HG02870 (cell line): ENCODE measurements at regions not wholly inside any gene's neighbourhood (a gene's known extent, or its start where the extent isn't known, plus 50 kb on each side); places are given as distances from the start of the nearest gene placed in this dataset.

Source experiments
- ATAC-seq: cut with Tn5 transposase; IDR thresholded peaks from one replicate; pipeline ENCODE4 v1.9.1; 2021; ENCODE audit warnings: mild to moderate bottlenecking, moderate library complexity; ENCODE audit not compliant: unreplicated experiment

GRCh38 chr2:861655-862354 is 88.8 kb upstream of the SNTG2 start:
- ATAC-seq = no peak

GRCh38 chr2:860259-860855 is 90.3 kb upstream of the SNTG2 start:
- ATAC-seq = no peak

GRCh38 chr2:858646-859045 is 92.0 kb upstream of the SNTG2 start:
- no peak for ATAC-seq

GRCh38 chr2:857937-858336 is 92.7 kb upstream of the SNTG2 start:
- no peak for ATAC-seq

- no peak for ATAC-seq
Measured at GRCh38 chr2:857081-857480, 93.6 kb upstream of the SNTG2 start.

- ATAC-seq = no peak
Measured at GRCh38 chr2:856456-856855, 94.2 kb upstream of the SNTG2 start.

- ATAC-seq = no peak
Measured at GRCh38 chr2:856041-856440, 94.6 kb upstream of the SNTG2 start.

- ATAC-seq = no peak
Measured at GRCh38 chr2:855177-855576, 95.5 kb upstream of the SNTG2 start.

GRCh38 chr2:854460-854859 is 96.2 kb upstream of the SNTG2 start:
- peak; percentile 47 for ATAC-seq

- ATAC-seq = no peak
Measured at GRCh38 chr2:853203-853870, 97.3 kb upstream of the SNTG2 start.

GRCh38 chr2:852168-852567 is 98.5 kb upstream of the SNTG2 start:
- no peak for ATAC-seq

GRCh38 chr2:851680-852079 is 99.0 kb upstream of the SNTG2 start:
- no peak for ATAC-seq

- no peak for ATAC-seq
Measured at GRCh38 chr2:851078-851477, 99.6 kb upstream of the SNTG2 start.

- ATAC-seq = no peak
Measured at GRCh38 chr2:850429-850828, 100.2 kb upstream of the SNTG2 start.

- no peak for ATAC-seq
Measured at GRCh38 chr2:848099-848498, 102.5 kb upstream of the SNTG2 start.

GRCh38 chr2:847669-848068 is 103.0 kb upstream of the SNTG2 start:
- ATAC-seq = no peak

GRCh38 chr2:844715-845114 is 105.9 kb upstream of the SNTG2 start:
- ATAC-seq = no peak

GRCh38 chr2:842151-842803 is 108.4 kb upstream of the SNTG2 start:
- no peak for ATAC-seq

- ATAC-seq = no peak
Measured at GRCh38 chr2:841036-841435, 109.6 kb upstream of the SNTG2 start.

GRCh38 chr2:834233-834632 is 116.4 kb upstream of the SNTG2 start:
- ATAC-seq = no peak

- ATAC-seq = peak; percentile 86
Measured at GRCh38 chr2:833180-833579, 117.5 kb upstream of the SNTG2 start.

- no peak for ATAC-seq
Measured at GRCh38 chr2:832635-833034, 118.0 kb upstream of the SNTG2 start.
